H9 (cell line): ENCODE measurements at regions not wholly inside any gene's neighbourhood (a gene's known extent, or its start where the extent isn't known, plus 50 kb on each side); places are given as distances from the start of the nearest gene placed in this dataset.

Experiments
- DNase-seq: peaks from one replicate; pipeline ENCODE4 v3.0.0-alpha.2; 2017
- H2AFZ ChIP-seq: one replicate; pipeline ENCODE4 v1.6.1; 2013; ENCODE audit warnings: mild to moderate bottlenecking, low read length, control low read depth, moderate library complexity
- H2AK5ac ChIP-seq: 2 replicates; pipeline ENCODE4 v1.6.1; 2013; ENCODE audit warnings: low read length, control low read depth, mixed read lengths; ENCODE audit not compliant: insufficient read length
- H2BK120ac ChIP-seq: one replicate; pipeline ENCODE4 v1.6.1; 2013; ENCODE audit warnings: low read depth, mild to moderate bottlenecking, low read length, control low read depth, inconsistent platforms; ENCODE audit not compliant: poor library complexity, severe bottlenecking
- H2BK12ac ChIP-seq: 2 replicates; pipeline ENCODE4 v1.6.1; 2013; ENCODE audit warnings: low read length, control low read depth, mixed read lengths, low read depth; ENCODE audit not compliant: insufficient read length
- H2BK15ac ChIP-seq: 2 replicates; pipeline ENCODE4 v1.6.1; 2013; ENCODE audit warnings: low read depth, low read length, control low read depth
- H2BK20ac ChIP-seq: one replicate; pipeline ENCODE4 v1.6.1; 2013; ENCODE audit warnings: low read depth, mild to moderate bottlenecking, low read length, control low read depth, inconsistent platforms; ENCODE audit not compliant: poor library complexity, severe bottlenecking
- H2BK5ac ChIP-seq: 2 replicates; pipeline ENCODE4 v1.6.1; 2013; ENCODE audit warnings: low read length, control low read depth, mixed read lengths; ENCODE audit not compliant: insufficient read length
- H3K14ac ChIP-seq: 2 replicates; pipeline ENCODE4 v1.6.1; 2013; ENCODE audit warnings: low read length, control low read depth; ENCODE audit not compliant: insufficient read depth
- H3K18ac ChIP-seq: 2 replicates; pipeline ENCODE4 v1.6.1; 2013; ENCODE audit warnings: low read depth, mild to moderate bottlenecking, mixed read lengths, low read length, control low read depth; ENCODE audit not compliant: insufficient read length
- H3K23ac ChIP-seq: 2 replicates; pipeline ENCODE4 v1.6.1; 2013; ENCODE audit warnings: low read length, control low read depth, mixed read lengths, low read depth; ENCODE audit not compliant: insufficient read length
- H3K23me2 ChIP-seq: 2 replicates; pipeline ENCODE4 v1.6.1; 2013; ENCODE audit warnings: low read depth, mild to moderate bottlenecking, mixed read lengths, low read length, control low read depth; ENCODE audit not compliant: insufficient read length, poor library complexity, severe bottlenecking
- H3K27ac ChIP-seq: 2 replicates; pipeline ENCODE4 v1.5.1; 2013; ENCODE audit warnings: low read length, control low read depth, mixed read lengths, low read depth; ENCODE audit not compliant: insufficient read length
- H3K27me3 ChIP-seq: 2 replicates; pipeline ENCODE4 v1.6.1; 2013; ENCODE audit warnings: low read length, control low read depth, inconsistent platforms; ENCODE audit not compliant: insufficient read depth
- H3K4ac ChIP-seq: 2 replicates; pipeline ENCODE4 v1.6.1; 2013; ENCODE audit warnings: low read depth, mild to moderate bottlenecking, control low read depth, inconsistent platforms, low read length, moderate library complexity
- H3K4me1 ChIP-seq: 2 replicates; pipeline ENCODE4 v1.6.1; 2013; ENCODE audit warnings: low read length, control low read depth, inconsistent platforms; ENCODE audit not compliant: insufficient read depth
- H3K4me2 ChIP-seq: 2 replicates; pipeline ENCODE4 v1.6.1; 2013; ENCODE audit warnings: low read length, control low read depth, mixed read lengths; ENCODE audit not compliant: insufficient read length, insufficient read depth
- H3K56ac ChIP-seq: 2 replicates; pipeline ENCODE4 v1.6.1; 2013; ENCODE audit warnings: low read depth, mild to moderate bottlenecking, mixed read lengths, low read length, control low read depth; ENCODE audit not compliant: insufficient read length
- H3K79me1 ChIP-seq: 2 replicates; pipeline ENCODE4 v1.6.1; 2013; ENCODE audit warnings: low read depth, mild to moderate bottlenecking, moderate library complexity, low read length, control low read depth, inconsistent platforms; ENCODE audit not compliant: insufficient read depth, poor library complexity, severe bottlenecking
- H3K79me2 ChIP-seq: 2 replicates; pipeline ENCODE4 v1.6.1; 2013; ENCODE audit warnings: low read length, control low read depth, inconsistent platforms; ENCODE audit not compliant: insufficient read depth
- H3K9ac ChIP-seq: 2 replicates; pipeline ENCODE4 v1.6.1; 2013; ENCODE audit warnings: low read length, control low read depth, mixed read lengths; ENCODE audit not compliant: insufficient read length; ENCODE audit errors: extremely low read depth
- H3K9me3 ChIP-seq: one replicate; pipeline ENCODE4 v1.6.1; 2013; ENCODE audit warnings: low read depth, low read length, inconsistent platforms; ENCODE audit not compliant: control insufficient read depth
- H3T11ph ChIP-seq: one replicate; pipeline ENCODE4 v1.6.1; 2013; ENCODE audit warnings: mild to moderate bottlenecking, low read length, control low read depth, inconsistent platforms
- H4K20me1 ChIP-seq: one replicate; pipeline ENCODE4 v1.6.1; 2013; ENCODE audit not compliant: control insufficient read depth, insufficient read length, insufficient read depth
- H4K5ac ChIP-seq: 2 replicates; pipeline ENCODE4 v1.6.1; 2013; ENCODE audit warnings: low read depth, mild to moderate bottlenecking, mixed read lengths, low read length, control low read depth; ENCODE audit not compliant: insufficient read length
- H4K8ac ChIP-seq: replicated peaks from 2 replicates; pipeline ENCODE4 v1.6.1; 2013; ENCODE audit warnings: low read length, control low read depth, mixed read lengths, low read depth; ENCODE audit not compliant: insufficient read length
- H4K91ac ChIP-seq: 2 replicates; pipeline ENCODE4 v1.6.1; 2013; ENCODE audit warnings: low read depth, mild to moderate bottlenecking, moderate library complexity, mixed read lengths, low read length, control low read depth; ENCODE audit not compliant: insufficient read length
- H3K27ac Mint-ChIP-seq, 3 experiments: 2 replicates in 2 of 3; 3 replicates in 1 of 3; pipeline ENCODE4 v1.8.0; 2020 to 2021; ENCODE audit warnings: mixed read lengths in 3 of 3, mild to moderate bottlenecking in 1 of 3, moderate library complexity in 1 of 3
- H3K27me3 Mint-ChIP-seq: 2 replicates; pipeline ENCODE4 v1.8.0; 2021; ENCODE audit warnings: low read depth, mild to moderate bottlenecking, moderate library complexity, mixed read lengths
- H3K36me3 Mint-ChIP-seq, 3 experiments: 2 replicates in 2 of 3; 3 replicates in 1 of 3; pipeline ENCODE4 v1.8.0; 2020 to 2021; ENCODE audit warnings: low read depth in 3 of 3, mixed read lengths in 3 of 3; ENCODE audit not compliant: insufficient read depth in 1 of 3
- H3K4me1 Mint-ChIP-seq, 2 experiments: 2 replicates each; pipeline ENCODE4 v1.8.0; 2020; ENCODE audit warnings: mixed read lengths in 2 of 2
- H3K4me3 Mint-ChIP-seq, 2 experiments: 2 replicates in 1 of 2; 3 replicates in 1 of 2; pipeline ENCODE4 v1.8.0; 2020 to 2021; ENCODE audit warnings: mild to moderate bottlenecking in 2 of 2, mixed read lengths in 2 of 2, moderate library complexity in 1 of 2
- H3K9me3 Mint-ChIP-seq, 2 experiments: 2 replicates in 1 of 2; 3 replicates in 1 of 2; pipeline ENCODE4 v1.8.0; 2020; ENCODE audit warnings: mild to moderate bottlenecking in 2 of 2, mixed read lengths in 2 of 2, moderate library complexity in 1 of 2
- CTCF ChIP-seq: fragments of 200-600 bp; sonication (generic); conservative IDR thresholded peaks from 3 replicates; pipeline ENCODE4 v1.8.0; 2021; ENCODE audit warnings: antibody characterized with exemption, mild to moderate bottlenecking
- WGBS: extraction: QIAGEN DNeasy Blood & Tissue Kit; methylation state at CpG from one replicate; pipeline ENCODE4 v1.1.7; 2013; ENCODE audit warnings: missing lambda C conversion rate, low lambda C conversion rate, mixed read lengths; ENCODE audit not compliant: insufficient read length; ENCODE audit errors: extremely low coverage; 5-methylcytosine and 5-hydroxymethylcytosine counted together

GRCh38 chr20:60313191-60313590, 355.0 kb downstream of the CDH26 start:
- no peaks in the 10 kb centered on the region for H3K79me1 ChIP-seq
- H3K79me2 ChIP-seq: no peaks in the 10 kb centered on the region
- H3K9me3 Mint-ChIP-seq: peaks cover 10 to 40% of the 10 kb centered on the region in 2 experiments
- no peaks in the 10 kb centered on the region for H3K23me2 ChIP-seq
- no peak overlapping the region for H4K8ac ChIP-seq
- no peak overlapping the region for H3T11ph ChIP-seq
- H3K27ac Mint-ChIP-seq: no peak overlapping the region
- no peaks in the 10 kb centered on the region for H3K27me3 ChIP-seq
- no peaks in the 10 kb centered on the region for H3K9me3 ChIP-seq
- H3K4me3 Mint-ChIP-seq: no peak overlapping the region
- H3K14ac ChIP-seq: no peak overlapping the region
- no peak overlapping the region for H3K4ac ChIP-seq
- DNase-seq: no peak
- H3K4me1 ChIP-seq: no peaks in the 10 kb centered on the region
- no peak overlapping the region for H3K27ac ChIP-seq
- TF ChIP-seq CTCF: no peak
- no peak overlapping the region for H2BK5ac ChIP-seq
- WGBS: 83% methylated on average over 1 of the region's 9 CpGs
- no peak overlapping the region for H2BK12ac ChIP-seq
- H3K23ac ChIP-seq: no peak overlapping the region
- no peak overlapping the region for H2BK120ac ChIP-seq
- H3K56ac ChIP-seq: no peak overlapping the region
- H3K36me3 Mint-ChIP-seq: peaks cover 0 to 10% (median 2%) of the 10 kb centered on the region in 3 experiments; a peak in 1 of 7 replicates
- H2AK5ac ChIP-seq: no peak overlapping the region
- peaks cover 32% of the 10 kb centered on the region for H3K27me3 Mint-ChIP-seq
- peaks cover 4% of the 10 kb centered on the region for H4K20me1 ChIP-seq
- H2AFZ ChIP-seq: no peak overlapping the region
- H3K4me2 ChIP-seq: no peak overlapping the region
- H3K18ac ChIP-seq: no peak overlapping the region
- no peak overlapping the region for H4K91ac ChIP-seq
- H4K5ac ChIP-seq: no peak overlapping the region
- no peak overlapping the region for H3K9ac ChIP-seq
- H2BK15ac ChIP-seq: no peak overlapping the region
- H2BK20ac ChIP-seq: no peak overlapping the region
- H3K4me1 Mint-ChIP-seq: peaks cover 0 to 2% of the 10 kb centered on the region in 2 experiments; a peak in 1 of 4 replicates
